Loucy (cell line): ENCODE measurements at regions not wholly inside any gene's neighbourhood (a gene's known extent, or its start where the extent isn't known, plus 50 kb on each side); places are given as distances from the start of the nearest gene placed in this dataset.

Experiments used
- EZH2phosphoT487 ChIP-seq: fragments of 200-600 bp; IDR thresholded peaks from 2 replicates; pipeline ENCODE4 v1.6.1; 2018; ENCODE audit warnings: antibody characterized with exemption, mild to moderate bottlenecking, moderate library complexity, borderline replicate concordance
- TF ChIP-seq, protein P1 (sequence below): fragments of 200-600 bp; sonication (generic); conservative IDR thresholded peaks from 2 replicates; pipeline ENCODE4 v1.5.1; 2014; ENCODE audit warnings: mild to moderate bottlenecking, antibody characterized with exemption, low read length

DNA sequence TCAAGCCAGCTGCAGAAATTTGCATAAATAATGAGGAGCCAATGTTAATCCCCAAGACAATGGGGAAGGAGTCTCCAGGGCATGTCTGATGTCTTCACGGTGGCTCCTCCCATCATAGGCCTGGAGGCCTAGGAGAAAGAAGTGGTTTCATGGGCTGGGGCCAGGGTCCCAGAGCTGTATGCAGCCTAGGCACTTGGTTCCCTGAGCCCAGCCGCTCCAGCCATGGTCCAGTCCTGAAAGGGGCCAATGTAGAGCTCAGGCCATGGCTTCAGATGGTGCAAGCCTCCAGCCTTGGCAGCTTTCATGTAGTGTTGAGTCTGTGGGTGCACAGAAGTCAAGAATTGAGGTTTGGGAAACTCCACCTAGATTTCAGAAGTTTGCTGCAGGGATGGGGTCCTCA is 628.2 kb upstream of the GRIA3 start:
- TF ChIP-seq, protein P1, sequence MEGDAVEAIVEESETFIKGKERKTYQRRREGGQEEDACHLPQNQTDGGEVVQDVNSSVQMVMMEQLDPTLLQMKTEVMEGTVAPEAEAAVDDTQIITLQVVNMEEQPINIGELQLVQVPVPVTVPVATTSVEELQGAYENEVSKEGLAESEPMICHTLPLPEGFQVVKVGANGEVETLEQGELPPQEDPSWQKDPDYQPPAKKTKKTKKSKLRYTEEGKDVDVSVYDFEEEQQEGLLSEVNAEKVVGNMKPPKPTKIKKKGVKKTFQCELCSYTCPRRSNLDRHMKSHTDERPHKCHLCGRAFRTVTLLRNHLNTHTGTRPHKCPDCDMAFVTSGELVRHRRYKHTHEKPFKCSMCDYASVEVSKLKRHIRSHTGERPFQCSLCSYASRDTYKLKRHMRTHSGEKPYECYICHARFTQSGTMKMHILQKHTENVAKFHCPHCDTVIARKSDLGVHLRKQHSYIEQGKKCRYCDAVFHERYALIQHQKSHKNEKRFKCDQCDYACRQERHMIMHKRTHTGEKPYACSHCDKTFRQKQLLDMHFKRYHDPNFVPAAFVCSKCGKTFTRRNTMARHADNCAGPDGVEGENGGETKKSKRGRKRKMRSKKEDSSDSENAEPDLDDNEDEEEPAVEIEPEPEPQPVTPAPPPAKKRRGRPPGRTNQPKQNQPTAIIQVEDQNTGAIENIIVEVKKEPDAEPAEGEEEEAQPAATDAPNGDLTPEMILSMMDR: no peak
- no peak for TF ChIP-seq EZH2phosphoT487
